ENCODE measurements at regions not wholly inside any gene's neighbourhood (a gene's known extent, or its start where the extent isn't known, plus 50 kb on each side); places are given as distances from the start of the nearest gene placed in this dataset.

- H3K27me3 ChIP-seq (ENCODE audit: insufficient read depth, low read length, poor library complexity): no peaks in the 10 kb centered on the region
- no peak overlapping the region for H3K27ac ChIP-seq (ENCODE audit: low read length)
- H4K20me1 ChIP-seq (ENCODE audit: insufficient read depth, low read length): no peaks in the 10 kb centered on the region
- no peak for ATAC-seq (ENCODE audit: insufficient read depth, low read depth)
- H3K36me3 ChIP-seq (ENCODE audit: insufficient read depth, low read length): no peaks in the 10 kb centered on the region
- no peaks in the 10 kb centered on the region for H3K79me2 ChIP-seq (ENCODE audit: insufficient read depth, low read length)
- H3K9me3 ChIP-seq (ENCODE audit: insufficient read depth, low read length, severe bottlenecking): no peaks in the 10 kb centered on the region
- no peak overlapping the region for H3K9ac ChIP-seq (ENCODE audit: low read depth, low read length)
- no peaks in the 10 kb centered on the region for H3K4me1 ChIP-seq (ENCODE audit: insufficient read depth, low read length)
- H3K4me2 ChIP-seq (ENCODE audit: insufficient read depth, low read length): no peak overlapping the region
- no peak for DNase-seq
- H3K4me3 ChIP-seq (ENCODE audit: low read depth in 1 of 2, low read length in 2 of 2): no peak overlapping the region
- no peak overlapping the region for H2AFZ ChIP-seq (ENCODE audit: low read depth, low read length)
- TF ChIP-seq EZH2 (IDR thresholded peaks at IDR 0.05; ENCODE audit: borderline replicate concordance, low read depth, low read length, severe bottlenecking) (no peak), CTCF (IDR thresholded peaks at IDR 0.05; ENCODE audit: borderline replicate concordance, extremely low read depth, low read length, poor library complexity, severe bottlenecking) (no peak)
These were observed 739.6 kb upstream of the SLC10A2 start for GRCh38 chr13:103805771-103806170.

GRCh38 chr13:103803349-103803748, 737.1 kb upstream of the SLC10A2 start:
- Histone ChIP-seq H3K27me3 (ENCODE audit: insufficient read depth, low read length, poor library complexity) (no peaks in the 10 kb centered on the region), H3K9me3 (ENCODE audit: insufficient read depth, low read length, severe bottlenecking) (no peaks in the 10 kb centered on the region), H3K36me3 (ENCODE audit: insufficient read depth, low read length) (no peaks in the 10 kb centered on the region), H3K4me3 (ENCODE audit: low read depth in 1 of 2, low read length in 2 of 2) (no peak overlapping the region), H3K4me1 (ENCODE audit: insufficient read depth, low read length) (no peaks in the 10 kb centered on the region), H3K9ac (ENCODE audit: low read depth, low read length) (no peak overlapping the region), H3K27ac (ENCODE audit: low read length) (no peak overlapping the region), H3K4me2 (ENCODE audit: insufficient read depth, low read length) (no peak overlapping the region), H2AFZ (ENCODE audit: low read depth, low read length) (no peak overlapping the region), H4K20me1 (ENCODE audit: insufficient read depth, low read length) (no peaks in the 10 kb centered on the region), H3K79me2 (ENCODE audit: insufficient read depth, low read length) (no peaks in the 10 kb centered on the region)
- no peak for DNase-seq
- ATAC-seq (ENCODE audit: insufficient read depth, low read depth): no peak
- TF ChIP-seq EZH2 (IDR thresholded peaks at IDR 0.05; ENCODE audit: borderline replicate concordance, low read depth, low read length, severe bottlenecking): no peak
- no peak for TF ChIP-seq CTCF (IDR thresholded peaks at IDR 0.05; ENCODE audit: borderline replicate concordance, extremely low read depth, low read length, poor library complexity, severe bottlenecking)

GRCh38 chr13:103799028-103799427, 732.8 kb upstream of the SLC10A2 start:
- Histone ChIP-seq H4K20me1 (ENCODE audit: insufficient read depth, low read length) (no peaks in the 10 kb centered on the region), H2AFZ (ENCODE audit: low read depth, low read length) (no peak overlapping the region), H3K9ac (ENCODE audit: low read depth, low read length) (no peak overlapping the region), H3K9me3 (ENCODE audit: insufficient read depth, low read length, severe bottlenecking) (no peaks in the 10 kb centered on the region), H3K79me2 (ENCODE audit: insufficient read depth, low read length) (no peaks in the 10 kb centered on the region), H3K27me3 (ENCODE audit: insufficient read depth, low read length, poor library complexity) (no peaks in the 10 kb centered on the region), H3K36me3 (ENCODE audit: insufficient read depth, low read length) (no peaks in the 10 kb centered on the region), H3K4me3 (ENCODE audit: low read depth in 1 of 2, low read length in 2 of 2) (no peak overlapping the region), H3K27ac (ENCODE audit: low read length) (no peak overlapping the region), H3K4me2 (ENCODE audit: insufficient read depth, low read length) (no peak overlapping the region), H3K4me1 (ENCODE audit: insufficient read depth, low read length) (no peaks in the 10 kb centered on the region)
- ATAC-seq (ENCODE audit: insufficient read depth, low read depth) (no peak), DNase-seq (no peak)
- no peak for TF ChIP-seq EZH2 (IDR thresholded peaks at IDR 0.05; ENCODE audit: borderline replicate concordance, low read depth, low read length, severe bottlenecking)
- no peak for TF ChIP-seq CTCF (IDR thresholded peaks at IDR 0.05; ENCODE audit: borderline replicate concordance, extremely low read depth, low read length, poor library complexity, severe bottlenecking)
